Tongue (tissue), 1 donor: ENCODE measurements at regions not wholly inside any gene's neighbourhood (a gene's known extent, or its start where the extent isn't known, plus 50 kb on each side); places are given as distances from the start of the nearest gene placed in this dataset.
A peak's percentile ranks its signal among the peaks of the same experiment; 100 is the strongest.

Experiments used
- DNase-seq: peaks from one replicate; pipeline ENCODE4 v3.0.0-alpha.2; 2015

GRCh38 chr3:24033818-24034217, 88.7 kb downstream of the NR1D2 start:
- no peak for DNase-seq

- no peak for DNase-seq
Observed at GRCh38 chr3:24034464-24034863, 89.4 kb downstream of the NR1D2 start.

- DNase-seq: no peak
Observed at GRCh38 chr3:24037971-24038370, 92.9 kb downstream of the NR1D2 start.

- DNase-seq: no peak
Observed at GRCh38 chr3:24040311-24040710, 95.2 kb downstream of the NR1D2 start.

- peak; percentile 83 for DNase-seq
Observed at GRCh38 chr3:24042174-24043059, 97.3 kb downstream of the NR1D2 start.

GRCh38 chr3:24043168-24043567, 98.1 kb downstream of the NR1D2 start:
- DNase-seq: peak; percentile 20

GRCh38 chr3:24043985-24044384, 98.9 kb downstream of the NR1D2 start:
- DNase-seq: peak; percentile 5

GRCh38 chr3:24046214-24046613, 101.1 kb downstream of the NR1D2 start:
- no peak for DNase-seq

- no peak for DNase-seq
Observed at GRCh38 chr3:24047513-24047912, 102.4 kb downstream of the NR1D2 start.

GRCh38 chr3:24048843-24049242, 103.8 kb downstream of the NR1D2 start:
- no peak for DNase-seq

- DNase-seq: no peak
Observed at GRCh38 chr3:24052446-24052845, 107.4 kb downstream of the NR1D2 start.

- no peak for DNase-seq
Observed at GRCh38 chr3:24058940-24059705, 114.0 kb downstream of the NR1D2 start.

- DNase-seq: no peak
Observed at GRCh38 chr3:24060055-24060454, 115.0 kb downstream of the NR1D2 start.

- DNase-seq: no peak
Observed at GRCh38 chr3:24062916-24063315, 117.8 kb downstream of the NR1D2 start.
